ENCODE measurements at regions not wholly inside any gene's neighbourhood (a gene's known extent, or its start where the extent isn't known, plus 50 kb on each side); places are given as distances from the start of the nearest gene placed in this dataset.

DNA sequence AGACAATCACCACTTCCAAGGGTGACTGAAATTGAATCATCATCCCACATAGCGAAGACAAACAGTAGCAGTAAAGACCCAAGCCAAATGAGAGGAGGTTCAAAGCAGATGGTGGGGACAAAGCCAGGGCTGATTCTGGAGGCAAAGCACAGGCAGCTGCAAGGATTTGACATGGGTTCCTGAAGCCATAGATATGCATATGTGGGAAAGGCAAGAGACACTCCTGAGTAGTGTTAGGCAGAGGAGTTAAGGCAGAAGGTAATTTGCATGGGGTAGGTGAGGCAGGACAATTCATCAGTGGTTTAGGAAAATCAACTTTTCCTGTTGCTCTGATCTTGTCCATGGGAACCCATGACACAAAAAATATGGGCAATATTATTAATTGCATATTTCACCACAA, 462.8 kb downstream of the FAM181B start:
- no peaks in the 10 kb centered on the region for H3K9me3 ChIP-seq (replicated peaks; ENCODE audit: control insufficient read depth, insufficient read depth, low read length)
- no peak overlapping the region for H3K4me3 ChIP-seq
- FAIRE-seq (no peak), ATAC-seq (no peak), DNase-seq (ENCODE audit: low read depth, low spot score) (no peak)
- H3K4me1 ChIP-seq (ENCODE audit: control insufficient read depth, insufficient read depth, low read length), result no peaks in the 10 kb centered on the region
- H3K4me2 ChIP-seq (ENCODE audit: control insufficient read depth, insufficient read depth), result no peak overlapping the region
- intact Hi-C loops (cut with micrococcal nuclease; ENCODE audit: unreplicated experiment), result no loop called here
- H3K79me2 ChIP-seq (ENCODE audit: control insufficient read depth, insufficient read depth, low read length), result no peaks in the 10 kb centered on the region
- ChIA-PET CTCF (no interaction called here), SMC1A (ENCODE audit: uncharacterized antibody, unreplicated experiment) (no interaction called here), RAD21 (ENCODE audit: unreplicated experiment) (no interaction called here), POLR2A (no interaction called here)
- H3K27ac ChIP-seq (ENCODE audit: control insufficient read depth, insufficient read depth), result no peak overlapping the region
- in situ Hi-C loops (cut with MboI), result no loop called here
- no peaks in the 10 kb centered on the region for H3K36me3 ChIP-seq (ENCODE audit: control insufficient read depth in 2 of 2, insufficient read depth in 2 of 2, low read length in 1 of 2)
- H2AFZ ChIP-seq (ENCODE audit: control insufficient read depth, low read depth, low read length), result no peak overlapping the region
- no peaks in the 10 kb centered on the region for H3K27me3 ChIP-seq (replicated peaks in 1 of 2; ENCODE audit: control insufficient read depth in 2 of 2, insufficient read depth in 2 of 2, low read length in 1 of 2)
- TF ChIP-seq RFX5 (IDR thresholded peaks at IDR 0.05; ENCODE audit: low read depth, low read length) (no peak), EZH2 (IDR thresholded peaks at IDR 0.05; ENCODE audit: borderline replicate concordance, control insufficient read depth, low read depth, low read length) (no peak), SP1 (IDR thresholded peaks at IDR 0.05; ENCODE audit: low read depth, low read length) (no peak), NFYA (IDR thresholded peaks at IDR 0.05; ENCODE audit: borderline replicate concordance, low read depth, low read length) (no peak)
- TF ChIP-seq, protein P1, sequence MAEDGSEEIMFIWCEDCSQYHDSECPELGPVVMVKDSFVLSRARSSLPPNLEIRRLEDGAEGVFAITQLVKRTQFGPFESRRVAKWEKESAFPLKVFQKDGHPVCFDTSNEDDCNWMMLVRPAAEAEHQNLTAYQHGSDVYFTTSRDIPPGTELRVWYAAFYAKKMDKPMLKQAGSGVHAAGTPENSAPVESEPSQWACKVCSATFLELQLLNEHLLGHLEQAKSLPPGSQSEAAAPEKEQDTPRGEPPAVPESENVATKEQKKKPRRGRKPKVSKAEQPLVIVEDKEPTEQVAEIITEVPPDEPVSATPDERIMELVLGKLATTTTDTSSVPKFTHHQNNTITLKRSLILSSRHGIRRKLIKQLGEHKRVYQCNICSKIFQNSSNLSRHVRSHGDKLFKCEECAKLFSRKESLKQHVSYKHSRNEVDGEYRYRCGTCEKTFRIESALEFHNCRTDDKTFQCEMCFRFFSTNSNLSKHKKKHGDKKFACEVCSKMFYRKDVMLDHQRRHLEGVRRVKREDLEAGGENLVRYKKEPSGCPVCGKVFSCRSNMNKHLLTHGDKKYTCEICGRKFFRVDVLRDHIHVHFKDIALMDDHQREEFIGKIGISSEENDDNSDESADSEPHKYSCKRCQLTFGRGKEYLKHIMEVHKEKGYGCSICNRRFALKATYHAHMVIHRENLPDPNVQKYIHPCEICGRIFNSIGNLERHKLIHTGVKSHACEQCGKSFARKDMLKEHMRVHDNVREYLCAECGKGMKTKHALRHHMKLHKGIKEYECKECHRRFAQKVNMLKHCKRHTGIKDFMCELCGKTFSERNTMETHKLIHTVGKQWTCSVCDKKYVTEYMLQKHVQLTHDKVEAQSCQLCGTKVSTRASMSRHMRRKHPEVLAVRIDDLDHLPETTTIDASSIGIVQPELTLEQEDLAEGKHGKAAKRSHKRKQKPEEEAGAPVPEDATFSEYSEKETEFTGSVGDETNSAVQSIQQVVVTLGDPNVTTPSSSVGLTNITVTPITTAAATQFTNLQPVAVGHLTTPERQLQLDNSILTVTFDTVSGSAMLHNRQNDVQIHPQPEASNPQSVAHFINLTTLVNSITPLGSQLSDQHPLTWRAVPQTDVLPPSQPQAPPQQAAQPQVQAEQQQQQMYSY (CRISPR knock-in tag; IDR thresholded peaks at IDR 0.05), result no peak
- TF ChIP-seq, protein P2, sequence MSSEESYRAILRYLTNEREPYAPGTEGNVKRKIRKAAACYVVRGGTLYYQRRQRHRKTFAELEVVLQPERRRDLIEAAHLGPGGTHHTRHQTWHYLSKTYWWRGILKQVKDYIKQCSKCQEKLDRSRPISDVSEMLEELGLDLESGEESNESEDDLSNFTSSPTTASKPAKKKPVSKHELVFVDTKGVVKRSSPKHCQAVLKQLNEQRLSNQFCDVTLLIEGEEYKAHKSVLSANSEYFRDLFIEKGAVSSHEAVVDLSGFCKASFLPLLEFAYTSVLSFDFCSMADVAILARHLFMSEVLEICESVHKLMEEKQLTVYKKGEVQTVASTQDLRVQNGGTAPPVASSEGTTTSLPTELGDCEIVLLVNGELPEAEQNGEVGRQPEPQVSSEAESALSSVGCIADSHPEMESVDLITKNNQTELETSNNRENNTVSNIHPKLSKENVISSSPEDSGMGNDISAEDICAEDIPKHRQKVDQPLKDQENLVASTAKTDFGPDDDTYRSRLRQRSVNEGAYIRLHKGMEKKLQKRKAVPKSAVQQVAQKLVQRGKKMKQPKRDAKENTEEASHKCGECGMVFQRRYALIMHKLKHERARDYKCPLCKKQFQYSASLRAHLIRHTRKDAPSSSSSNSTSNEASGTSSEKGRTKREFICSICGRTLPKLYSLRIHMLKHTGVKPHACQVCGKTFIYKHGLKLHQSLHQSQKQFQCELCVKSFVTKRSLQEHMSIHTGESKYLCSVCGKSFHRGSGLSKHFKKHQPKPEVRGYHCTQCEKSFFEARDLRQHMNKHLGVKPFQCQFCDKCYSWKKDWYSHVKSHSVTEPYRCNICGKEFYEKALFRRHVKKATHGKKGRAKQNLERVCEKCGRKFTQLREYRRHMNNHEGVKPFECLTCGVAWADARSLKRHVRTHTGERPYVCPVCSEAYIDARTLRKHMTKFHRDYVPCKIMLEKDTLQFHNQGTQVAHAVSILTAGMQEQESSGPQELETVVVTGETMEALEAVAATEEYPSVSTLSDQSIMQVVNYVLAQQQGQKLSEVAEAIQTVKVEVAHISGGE (CRISPR knock-in tag; IDR thresholded peaks at IDR 0.05), result no peak
- no peak overlapping the region for H3K9ac ChIP-seq (ENCODE audit: control insufficient read depth, insufficient read depth, low read length)
- WGBS (ENCODE audit: insufficient coverage, insufficient replicate concordance, low lambda C conversion rate, missing lambda C conversion rate), result 42% methylated on average over 1 of the region's 1 CpG
- BruUV-seq (replicated peaks), result no TSS peak
- H4K20me1 ChIP-seq (ENCODE audit: control insufficient read depth, insufficient read depth), result no peaks in the 10 kb centered on the region
